MG63 (cell line): ENCODE measurements at regions not wholly inside any gene's neighbourhood (a gene's known extent, or its start where the extent isn't known, plus 50 kb on each side); places are given as distances from the start of the nearest gene placed in this dataset.
A peak's percentile ranks its signal among the peaks of the same experiment; 100 is the strongest.

ENCODE experiments used
- DNase-seq: peaks from one replicate; pipeline ENCODE4 v3.0.0-alpha.2; 2020
- H3K27me3 ChIP-seq: fragments of 250-450 bp; sonication (Bioruptor Pico); 2 replicates; pipeline ENCODE4 v1.5.1; 2020; ENCODE audit warnings: mild to moderate bottlenecking, moderate library complexity
- H3K36me3 ChIP-seq: fragments of 250-450 bp; sonication (Bioruptor Pico); 2 replicates; pipeline ENCODE4 v1.5.1; 2020; ENCODE audit warnings: mild to moderate bottlenecking, moderate library complexity
- H3K4me3 ChIP-seq: fragments of 250-450 bp; sonication (Bioruptor Pico); 2 replicates; pipeline ENCODE4 v1.5.1; 2020; ENCODE audit warnings: mild to moderate bottlenecking, moderate library complexity
- H3K9me3 ChIP-seq: fragments of 250-450 bp; sonication (Bioruptor Pico); 2 replicates; pipeline ENCODE4 v1.5.1; 2020; ENCODE audit warnings: mild to moderate bottlenecking, moderate library complexity

DNA sequence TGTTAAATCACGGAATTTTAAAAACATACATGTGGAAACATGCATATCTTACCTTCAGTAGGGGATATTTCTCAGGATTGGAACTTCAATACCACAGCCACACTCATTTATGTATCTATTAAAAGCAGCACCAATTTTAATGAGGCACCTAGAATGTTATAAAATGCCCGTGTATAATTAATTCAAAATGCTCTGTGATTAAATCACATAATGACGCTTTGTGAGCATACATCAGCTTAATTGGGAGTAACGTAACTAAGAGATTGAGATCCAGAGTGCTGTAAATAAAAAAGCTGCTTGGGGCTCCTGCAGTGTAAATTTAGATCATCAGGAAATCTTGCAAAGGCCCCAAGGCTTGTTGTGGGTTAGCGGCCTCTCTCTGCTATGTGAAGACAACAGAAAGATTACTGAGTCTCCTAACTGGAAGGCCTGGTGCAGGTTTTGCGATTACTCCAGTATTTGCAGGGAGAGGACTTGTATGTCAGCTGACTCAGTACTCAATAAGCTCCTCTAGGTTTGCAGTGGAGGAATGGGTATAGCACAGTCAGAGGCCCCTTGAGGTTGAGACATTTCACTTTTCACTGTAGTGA, 195.5 kb upstream of the PHYHIPL start:
- no peaks in the 10 kb centered on the region for H3K36me3 ChIP-seq
- H3K4me3 ChIP-seq, result no peak overlapping the region
- DNase-seq, result no peak
- H3K9me3 ChIP-seq, result no peaks in the 10 kb centered on the region
- H3K27me3 ChIP-seq, result no peaks in the 10 kb centered on the region

DNA sequence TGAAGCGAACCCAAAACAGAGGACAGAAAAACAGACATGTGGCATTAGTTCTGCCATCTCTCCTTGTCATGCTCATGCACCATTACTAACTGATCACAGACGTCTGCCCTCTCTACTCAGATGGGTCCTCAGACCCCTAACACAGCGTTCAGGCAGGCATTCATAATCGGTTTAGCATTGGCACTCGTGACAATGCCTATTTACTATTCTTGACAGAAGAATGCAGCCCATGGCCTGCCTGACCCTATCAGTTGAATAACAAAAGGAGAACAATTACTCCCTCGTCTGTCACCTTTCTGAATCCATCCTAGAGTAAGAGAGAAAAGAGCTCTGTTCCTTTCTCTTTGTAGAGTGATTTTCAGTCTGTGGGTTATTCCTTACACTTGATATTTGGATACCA, 194.6 kb upstream of the PHYHIPL start:
- Histone ChIP-seq H3K36me3 (no peaks in the 10 kb centered on the region), H3K4me3 (no peak overlapping the region), H3K9me3 (no peaks in the 10 kb centered on the region), H3K27me3 (no peaks in the 10 kb centered on the region)
- no peak for DNase-seq

DNA sequence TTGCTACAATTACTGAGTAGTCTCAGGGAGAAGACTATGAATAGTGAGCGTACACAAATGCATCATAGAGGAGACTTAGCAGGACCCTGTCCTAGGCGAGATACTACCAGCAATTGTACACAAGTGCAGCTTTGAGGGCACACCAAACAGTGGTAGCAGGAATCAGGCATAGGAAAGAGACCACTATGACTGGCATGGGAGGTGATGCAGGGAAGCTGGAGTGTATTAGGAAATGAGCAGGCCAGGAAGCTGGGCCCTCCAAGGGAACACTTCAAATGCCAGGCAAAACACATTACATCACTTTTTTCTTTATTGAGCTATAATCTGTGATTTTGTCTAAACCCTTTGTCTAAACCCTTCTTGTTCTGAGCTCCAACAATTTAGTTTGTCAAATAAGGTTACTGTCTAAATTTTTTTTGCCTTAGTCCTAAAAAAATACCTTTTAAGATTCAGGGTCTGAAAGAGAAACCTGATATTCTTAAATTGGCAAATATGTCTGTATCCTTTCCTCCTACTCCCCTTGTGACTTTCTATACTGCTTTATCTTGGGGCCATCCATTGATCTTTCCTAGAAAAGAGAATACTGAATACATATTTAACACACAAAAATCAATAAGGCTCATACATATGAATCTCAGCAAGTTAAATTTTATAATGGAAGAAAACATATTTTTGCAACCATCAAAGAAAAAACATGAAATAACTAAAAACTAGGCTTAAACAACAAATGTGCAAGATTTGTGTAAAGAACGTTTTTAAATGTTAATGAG, 193.8 kb upstream of the PHYHIPL start:
- DNase-seq, result peak; percentile 35
- no peaks in the 10 kb centered on the region for H3K9me3 ChIP-seq
- no peak overlapping the region for H3K4me3 ChIP-seq
- no peaks in the 10 kb centered on the region for H3K27me3 ChIP-seq
- H3K36me3 ChIP-seq, result no peaks in the 10 kb centered on the region

DNA sequence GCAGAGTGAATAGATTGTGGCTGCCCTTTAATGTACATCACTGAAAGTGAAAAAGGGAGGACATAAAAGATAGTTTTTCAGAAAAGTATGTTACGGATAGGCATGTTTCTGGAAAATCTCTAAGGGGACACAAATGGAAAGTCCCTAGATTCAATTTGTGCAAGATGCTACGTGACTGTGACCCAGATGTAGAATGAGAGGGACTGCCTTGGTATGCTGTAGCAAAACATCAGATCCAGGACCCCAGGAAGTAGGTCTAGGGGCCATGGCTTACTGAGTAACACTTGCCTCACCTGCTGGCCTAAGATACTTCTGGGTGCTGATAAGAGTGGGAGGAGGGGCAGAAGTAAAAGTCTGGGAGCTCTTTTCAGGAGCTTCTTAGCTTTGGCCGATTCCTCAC, 191.2 kb upstream of the PHYHIPL start:
- Histone ChIP-seq H3K36me3 (no peaks in the 10 kb centered on the region), H3K4me3 (no peak overlapping the region), H3K9me3 (no peaks in the 10 kb centered on the region)

DNA sequence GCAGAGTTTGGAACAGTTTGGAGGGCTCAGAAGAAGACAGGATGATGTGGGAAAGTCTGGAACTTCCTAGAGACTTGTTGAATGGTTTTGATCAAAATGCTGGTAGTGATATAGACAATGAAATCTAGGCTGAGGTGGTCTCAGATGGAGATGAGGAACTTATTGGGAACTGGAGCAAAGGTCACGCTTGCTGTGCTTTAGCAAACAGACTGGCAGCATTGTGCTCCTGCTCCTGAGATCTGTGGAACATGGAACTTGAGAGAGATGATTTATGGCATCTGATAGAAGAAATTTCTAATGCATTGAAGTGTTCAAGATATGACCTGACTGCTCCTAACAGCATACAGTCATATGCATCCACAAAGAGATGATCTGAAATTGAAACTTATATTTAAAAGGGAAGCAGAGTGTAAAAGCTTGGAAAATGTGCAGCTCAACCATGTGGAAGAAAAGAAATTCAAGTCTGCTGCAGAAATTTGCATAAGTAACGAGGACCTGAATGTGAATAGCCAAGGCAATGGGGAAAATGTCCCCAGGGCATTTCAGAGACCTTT, 186.9 kb upstream of the PHYHIPL start:
- H3K36me3 ChIP-seq, result no peaks in the 10 kb centered on the region
- no peak overlapping the region for H3K4me3 ChIP-seq
- H3K27me3 ChIP-seq, result no peaks in the 10 kb centered on the region
- no peak for DNase-seq
- no peaks in the 10 kb centered on the region for H3K9me3 ChIP-seq

More for the DNA sequence above, 191.2 kb upstream of the PHYHIPL start:
- no peaks in the 10 kb centered on the region for H3K27me3 ChIP-seq
- DNase-seq, result no peak

DNA sequence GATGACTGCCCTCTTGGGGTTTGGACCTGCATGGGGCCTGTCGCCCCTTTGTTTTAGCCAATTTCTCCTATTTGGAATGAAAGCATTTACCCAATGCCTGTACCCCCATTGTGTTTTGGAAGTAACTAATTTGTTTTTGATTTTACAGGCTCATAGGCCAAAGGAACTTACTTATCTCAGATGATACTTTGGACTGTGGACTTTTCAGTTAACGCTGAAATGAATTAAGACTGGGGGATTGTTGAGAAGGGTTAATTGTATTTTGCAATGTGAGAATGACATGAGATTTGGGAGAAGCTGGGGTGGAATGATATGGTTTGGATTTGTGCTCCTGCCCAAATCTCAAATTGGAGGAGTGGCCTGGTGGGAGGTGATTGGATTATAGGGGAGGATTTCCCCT, 185.8 kb upstream of the PHYHIPL start:
- DNase-seq, result no peak
- Histone ChIP-seq H3K9me3 (no peaks in the 10 kb centered on the region), H3K27me3 (no peaks in the 10 kb centered on the region), H3K4me3 (no peak overlapping the region), H3K36me3 (no peaks in the 10 kb centered on the region)

DNA sequence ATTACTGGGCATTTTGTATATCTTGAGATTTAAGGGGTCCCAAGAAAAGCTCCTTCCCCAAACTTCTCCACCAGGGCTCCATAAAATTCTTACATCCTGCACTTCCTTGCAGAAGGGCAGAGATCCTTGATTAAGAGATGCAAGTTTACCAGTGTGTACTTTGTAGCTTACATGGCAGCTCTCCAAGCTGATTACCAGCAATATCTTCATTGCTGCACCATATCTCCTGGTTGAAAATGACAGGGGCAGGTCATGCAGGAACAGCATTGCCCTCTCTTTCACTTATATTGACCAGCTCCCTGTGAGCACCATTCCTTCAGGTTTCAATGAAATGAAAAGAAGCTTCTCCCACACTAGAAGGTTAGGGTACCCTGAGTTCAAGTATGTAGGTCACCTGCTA, 184.6 kb upstream of the PHYHIPL start:
- Histone ChIP-seq H3K9me3 (no peaks in the 10 kb centered on the region), H3K4me3 (no peak overlapping the region), H3K36me3 (no peaks in the 10 kb centered on the region), H3K27me3 (no peaks in the 10 kb centered on the region)
- no peak for DNase-seq

DNA sequence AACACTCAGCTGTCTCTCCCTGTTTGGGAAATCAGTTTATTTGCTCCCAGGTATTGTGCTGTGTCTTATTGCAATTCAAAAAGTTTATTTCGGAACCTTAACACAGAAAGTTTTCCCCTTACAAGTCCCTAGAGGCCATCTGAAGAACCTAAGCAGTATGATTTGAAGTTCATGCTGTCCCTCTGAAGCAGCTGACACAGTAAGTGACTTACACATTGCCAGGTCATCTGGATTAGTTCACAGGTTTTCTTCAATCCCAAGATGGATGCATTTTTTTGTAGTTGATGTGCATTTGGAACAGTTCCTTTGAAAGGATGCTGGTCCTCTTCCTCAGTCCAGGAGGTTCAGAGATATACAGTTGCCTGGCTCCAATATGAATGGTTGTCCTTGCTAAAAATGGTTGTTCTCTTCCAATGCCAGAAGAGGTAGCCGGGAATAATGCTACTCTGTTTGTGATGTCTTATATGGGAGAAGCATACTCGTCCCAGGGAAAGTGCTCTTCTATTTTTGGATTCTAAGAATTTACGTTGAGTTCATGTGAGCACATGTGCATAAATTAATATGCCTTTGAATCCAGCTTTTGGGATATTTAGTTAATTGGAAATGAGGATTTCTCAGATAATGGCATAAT, 183.5 kb upstream of the PHYHIPL start:
- DNase-seq, result no peak
- Histone ChIP-seq H3K4me3 (no peak overlapping the region), H3K9me3 (no peaks in the 10 kb centered on the region), H3K36me3 (no peaks in the 10 kb centered on the region), H3K27me3 (no peaks in the 10 kb centered on the region)

DNA sequence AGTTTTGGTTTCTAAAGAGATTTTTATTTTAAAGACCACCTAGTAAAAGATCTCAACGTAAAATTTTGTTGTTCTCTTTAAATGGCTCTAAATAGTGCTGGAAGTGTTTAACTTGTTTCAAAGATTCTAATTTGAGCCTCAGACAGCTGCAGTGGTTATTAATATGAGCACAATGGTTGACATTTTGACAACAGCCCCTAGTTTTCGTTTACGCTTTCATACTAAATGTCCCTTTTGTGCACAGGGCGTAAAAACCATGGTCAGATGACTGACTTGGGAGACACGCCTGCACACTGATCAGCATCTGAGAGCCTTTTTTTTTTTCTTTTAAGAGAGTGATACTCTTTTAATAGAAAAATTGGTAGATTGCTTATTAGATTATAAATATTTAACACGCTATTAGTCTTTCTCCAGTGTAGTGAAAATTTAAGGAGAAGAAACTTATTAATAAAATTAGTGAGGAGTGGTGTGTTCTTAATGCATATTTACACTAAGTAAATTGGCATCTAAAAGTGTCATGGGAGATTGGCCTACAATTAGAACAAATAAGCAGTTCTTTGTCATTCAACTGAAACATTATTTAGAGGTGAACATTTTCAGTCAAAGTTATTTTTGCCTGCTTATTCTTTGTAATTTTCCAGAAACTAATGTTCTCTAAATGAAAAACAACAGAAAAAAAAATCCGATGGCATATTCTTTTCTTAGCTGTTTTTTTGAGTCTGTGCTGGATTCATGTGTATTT, 182.8 kb upstream of the PHYHIPL start:
- no peaks in the 10 kb centered on the region for H3K9me3 ChIP-seq
- DNase-seq, result no peak
- no peaks in the 10 kb centered on the region for H3K27me3 ChIP-seq
- no peak overlapping the region for H3K4me3 ChIP-seq
- H3K36me3 ChIP-seq, result no peaks in the 10 kb centered on the region

DNA sequence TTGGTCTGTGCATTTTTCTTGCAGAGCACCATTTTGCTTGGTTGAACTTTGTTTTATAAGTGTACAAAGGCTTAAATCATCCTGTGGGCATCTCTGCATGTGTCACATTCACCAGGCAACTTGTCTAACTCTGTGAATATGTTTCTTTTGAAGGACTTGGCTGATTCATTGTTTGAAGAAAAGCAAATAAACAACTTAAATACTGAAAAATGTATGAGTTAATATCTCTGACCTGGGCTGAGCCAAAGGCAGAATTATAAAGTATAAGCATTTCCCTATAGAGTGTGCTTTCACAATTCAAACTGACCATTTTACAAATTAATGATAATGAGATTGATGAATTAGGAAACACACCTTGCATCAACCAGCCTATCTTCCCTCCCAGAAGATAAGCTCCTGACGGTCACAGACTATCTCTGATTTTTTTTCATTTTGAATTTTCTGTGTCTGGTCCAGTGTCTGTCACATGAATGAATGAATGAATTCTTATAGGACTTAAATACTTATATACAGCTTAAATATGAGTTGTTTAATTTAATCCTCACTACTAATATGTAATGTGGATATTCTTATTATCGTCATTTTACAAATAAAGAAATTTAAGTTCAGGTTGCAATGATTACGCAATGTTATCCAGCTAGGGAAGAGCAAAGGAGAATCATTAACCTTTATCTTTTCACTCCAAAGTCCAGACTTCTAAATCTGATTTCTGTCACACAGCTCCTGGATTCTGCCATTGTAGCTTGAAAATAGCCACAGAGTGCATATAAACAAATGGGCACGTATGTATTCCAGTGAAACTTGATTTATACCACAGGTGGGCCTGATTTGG, 182.0 kb upstream of the PHYHIPL start:
- H3K4me3 ChIP-seq, result no peak overlapping the region
- H3K27me3 ChIP-seq, result no peaks in the 10 kb centered on the region
- H3K36me3 ChIP-seq, result no peaks in the 10 kb centered on the region
- DNase-seq, result peak; percentile 32
- H3K9me3 ChIP-seq, result no peaks in the 10 kb centered on the region

DNA sequence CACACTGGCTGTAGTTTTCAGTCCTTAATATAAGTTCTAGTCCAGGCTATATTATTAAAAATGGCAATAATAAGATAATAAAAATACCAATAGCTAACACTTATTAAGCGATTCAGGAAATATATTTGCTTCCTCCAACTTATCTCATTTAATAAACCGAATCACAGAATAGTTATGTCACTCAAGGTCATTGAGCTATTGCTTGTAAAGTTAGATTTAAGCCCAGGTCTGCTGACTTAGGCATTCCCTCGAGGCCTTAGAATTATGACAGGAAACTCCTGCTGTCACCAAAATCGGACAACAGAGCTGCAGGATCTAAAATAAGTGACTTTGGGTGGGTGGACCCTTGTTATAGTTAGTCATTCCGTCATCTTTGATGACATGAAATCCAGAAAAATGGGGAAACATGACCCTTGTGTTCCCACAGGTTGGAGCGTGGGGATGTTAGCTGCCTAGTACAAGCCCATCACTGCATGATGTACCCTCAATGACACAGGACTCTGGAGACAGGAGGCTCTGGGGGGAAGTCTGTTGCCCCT, 181.3 kb upstream of the PHYHIPL start:
- Histone ChIP-seq H3K27me3 (no peaks in the 10 kb centered on the region), H3K9me3 (no peaks in the 10 kb centered on the region), H3K36me3 (no peaks in the 10 kb centered on the region), H3K4me3 (no peak overlapping the region)
- DNase-seq, result no peak

DNA sequence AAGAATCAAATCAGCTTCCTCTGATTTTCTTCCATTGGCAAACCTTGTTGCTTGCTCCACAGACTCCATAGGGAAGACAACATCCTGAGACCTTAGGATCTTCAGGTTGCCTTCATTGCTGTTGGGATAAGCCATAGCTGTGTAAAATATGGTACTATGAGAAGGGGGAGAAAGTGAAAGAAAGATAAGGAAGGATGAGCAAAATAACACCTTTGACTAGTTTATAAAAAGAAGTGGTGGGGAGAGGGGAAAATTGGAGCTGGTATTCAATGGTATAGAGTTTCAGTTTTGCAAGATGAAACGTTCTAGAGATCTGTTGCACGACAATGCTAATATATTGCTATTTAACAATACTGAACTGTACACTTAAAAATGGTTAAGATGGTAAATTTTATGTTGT, 180.4 kb upstream of the PHYHIPL start:
- DNase-seq, result no peak
- no peaks in the 10 kb centered on the region for H3K27me3 ChIP-seq
- no peaks in the 10 kb centered on the region for H3K9me3 ChIP-seq
- no peak overlapping the region for H3K4me3 ChIP-seq
- no peaks in the 10 kb centered on the region for H3K36me3 ChIP-seq

DNA sequence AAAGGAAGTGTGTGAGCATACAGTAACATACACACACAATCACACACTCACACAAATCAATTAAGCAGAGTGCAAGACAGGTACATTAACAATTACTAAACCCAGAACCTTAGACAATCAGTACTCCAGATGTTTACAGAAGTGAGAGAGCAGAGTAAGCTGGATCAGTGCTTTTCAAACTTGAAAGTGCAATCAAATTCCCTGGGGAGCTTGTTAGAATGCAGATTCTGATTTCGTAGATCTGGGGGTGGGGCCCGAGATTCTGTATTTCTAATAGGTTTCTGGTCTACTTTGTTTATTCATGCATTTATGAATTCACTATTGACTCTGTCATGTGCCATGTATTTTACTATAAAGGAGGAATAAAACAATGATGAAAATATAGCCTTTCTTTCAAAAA, 179.6 kb upstream of the PHYHIPL start:
- H3K4me3 ChIP-seq, result no peak overlapping the region
- H3K36me3 ChIP-seq, result no peaks in the 10 kb centered on the region
- no peaks in the 10 kb centered on the region for H3K27me3 ChIP-seq
- H3K9me3 ChIP-seq, result no peaks in the 10 kb centered on the region
- no peak for DNase-seq

DNA sequence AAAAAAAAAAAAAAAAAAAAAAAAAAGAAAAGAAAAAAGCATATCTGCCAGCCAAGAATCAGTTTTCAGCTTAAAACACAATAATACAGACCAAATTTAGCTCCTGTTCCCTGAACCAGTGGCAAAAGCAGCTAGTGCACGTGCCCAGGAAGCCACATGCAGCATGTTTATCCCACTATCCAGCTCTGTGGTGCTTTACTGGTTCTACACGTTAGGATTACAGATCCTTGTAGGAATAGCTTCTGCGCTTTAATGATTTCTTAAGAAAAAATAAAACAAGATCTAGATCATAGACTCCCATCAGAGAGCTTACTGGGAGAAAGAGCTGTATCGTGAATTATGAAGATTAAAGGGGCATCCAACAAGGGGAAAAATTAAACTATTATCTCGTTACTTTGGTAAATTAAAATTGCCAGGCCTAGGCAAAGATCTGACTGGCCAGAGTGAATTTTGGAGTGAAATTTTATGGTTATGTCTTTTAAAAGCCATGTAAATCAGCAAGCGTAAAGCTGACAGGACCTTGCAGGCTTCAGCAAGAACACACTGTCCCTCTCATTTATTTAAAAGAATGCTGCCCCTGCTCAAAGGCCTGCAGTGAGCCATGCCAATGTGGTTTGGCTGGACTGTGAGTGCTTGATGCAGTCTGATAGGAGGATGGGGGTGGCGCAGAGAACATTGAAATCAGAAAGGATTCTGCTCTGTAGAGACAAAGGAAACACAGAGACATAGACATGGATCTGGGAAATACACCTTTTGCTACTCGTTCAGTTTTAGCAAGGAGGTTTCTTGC, 177.3 kb upstream of the PHYHIPL start:
- peak; percentile 4 for DNase-seq
- no peaks in the 10 kb centered on the region for H3K36me3 ChIP-seq
- H3K27me3 ChIP-seq, result no peaks in the 10 kb centered on the region
- no peak overlapping the region for H3K4me3 ChIP-seq
- H3K9me3 ChIP-seq, result no peaks in the 10 kb centered on the region

DNA sequence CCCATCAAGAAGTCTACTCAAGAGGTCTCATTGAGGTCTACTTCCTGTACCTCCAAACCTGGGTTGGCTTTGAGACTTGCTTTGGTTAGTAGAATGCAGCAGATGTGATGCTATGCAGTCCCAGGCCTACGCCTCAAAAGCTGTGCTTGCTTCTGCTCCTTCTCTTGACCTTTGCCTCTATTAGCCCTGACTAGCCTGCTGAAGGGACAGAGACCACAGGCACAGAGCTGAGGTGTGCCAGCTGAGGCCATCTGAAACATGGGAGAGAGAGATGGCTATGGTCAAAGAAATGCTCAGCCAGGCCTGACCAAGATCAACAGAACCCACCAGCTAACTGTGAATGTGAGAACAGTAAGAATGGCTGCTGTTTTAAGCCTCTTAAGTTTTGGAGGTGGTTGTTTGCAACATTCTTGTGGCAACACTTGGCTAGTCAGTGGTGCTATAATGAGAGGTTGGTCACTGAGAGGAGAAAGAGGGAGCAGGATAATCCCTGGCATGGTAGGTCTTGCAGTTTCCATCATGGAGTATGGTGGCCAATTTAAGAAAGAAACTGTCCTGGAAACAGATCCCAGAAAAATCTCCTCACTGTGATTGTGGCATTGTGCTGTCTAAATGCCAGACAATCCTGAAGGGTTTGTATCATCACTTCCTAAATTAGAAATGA, 176.1 kb upstream of the PHYHIPL start:
- no peaks in the 10 kb centered on the region for H3K36me3 ChIP-seq
- no peaks in the 10 kb centered on the region for H3K27me3 ChIP-seq
- no peak for DNase-seq
- no peak overlapping the region for H3K4me3 ChIP-seq
- no peaks in the 10 kb centered on the region; the same call in 1 of the 2 replicates for H3K9me3 ChIP-seq
